HFF-Myc (cell line): ENCODE measurements at regions not wholly inside any gene's neighbourhood (a gene's known extent, or its start where the extent isn't known, plus 50 kb on each side); places are given as distances from the start of the nearest gene placed in this dataset.

ENCODE experiments used
- DNase-seq: peaks from one replicate; pipeline ENCODE4 v3.0.0-alpha.2; 2011; ENCODE audit warnings: low read depth; ENCODE audit errors: extremely low read depth
- H3K4me3 ChIP-seq: replicated peaks from 2 replicates; pipeline ENCODE4 v1.5.1; 2011; ENCODE audit warnings: low read depth, mild to moderate bottlenecking, control low read depth, low read length
- TF ChIP-seq, protein P1 (sequence below): IDR thresholded peaks from 2 replicates; pipeline ENCODE4 v1.5.1; 2012; ENCODE audit warnings: mild to moderate bottlenecking, low read depth, low read length, control low read depth; ENCODE audit errors: missing control alignments

DNA sequence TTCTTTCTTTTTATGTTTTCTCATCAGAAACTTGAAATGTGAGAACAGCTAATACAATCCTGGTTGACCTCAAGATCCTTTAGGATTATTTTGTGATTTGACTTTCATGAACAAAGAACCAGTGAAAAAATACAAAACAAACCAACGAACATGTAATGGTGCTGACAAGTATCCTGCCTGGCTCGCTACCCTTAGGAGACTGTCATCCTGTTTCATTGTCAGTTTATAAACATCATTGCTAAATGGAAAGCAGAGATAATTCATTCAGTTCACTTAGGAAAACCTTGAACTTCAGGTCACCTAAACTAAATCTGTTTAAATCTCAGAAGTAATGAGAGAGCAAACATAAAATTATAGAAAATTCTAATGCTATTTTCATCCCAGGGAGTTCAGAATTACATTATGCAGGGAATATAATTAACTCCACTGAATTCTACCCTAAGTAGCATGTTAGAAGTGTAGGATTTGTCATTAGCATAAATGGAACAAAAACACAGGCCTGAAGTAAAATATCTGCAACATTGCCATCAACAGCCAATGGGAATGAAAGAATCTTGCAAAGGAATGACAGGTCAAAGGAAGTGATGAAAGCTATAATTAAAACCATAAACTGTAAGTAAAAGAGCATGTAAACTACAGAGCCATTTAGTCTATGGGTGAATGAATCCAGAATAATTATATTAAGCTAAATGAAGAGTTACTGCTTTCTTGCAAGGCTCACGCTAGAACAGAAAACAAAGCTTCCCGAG lies 401.2 kb upstream of the MANEA start:
- H3K4me3 ChIP-seq, result no peak overlapping the region
- DNase-seq, result no peak
- TF ChIP-seq, protein P1, sequence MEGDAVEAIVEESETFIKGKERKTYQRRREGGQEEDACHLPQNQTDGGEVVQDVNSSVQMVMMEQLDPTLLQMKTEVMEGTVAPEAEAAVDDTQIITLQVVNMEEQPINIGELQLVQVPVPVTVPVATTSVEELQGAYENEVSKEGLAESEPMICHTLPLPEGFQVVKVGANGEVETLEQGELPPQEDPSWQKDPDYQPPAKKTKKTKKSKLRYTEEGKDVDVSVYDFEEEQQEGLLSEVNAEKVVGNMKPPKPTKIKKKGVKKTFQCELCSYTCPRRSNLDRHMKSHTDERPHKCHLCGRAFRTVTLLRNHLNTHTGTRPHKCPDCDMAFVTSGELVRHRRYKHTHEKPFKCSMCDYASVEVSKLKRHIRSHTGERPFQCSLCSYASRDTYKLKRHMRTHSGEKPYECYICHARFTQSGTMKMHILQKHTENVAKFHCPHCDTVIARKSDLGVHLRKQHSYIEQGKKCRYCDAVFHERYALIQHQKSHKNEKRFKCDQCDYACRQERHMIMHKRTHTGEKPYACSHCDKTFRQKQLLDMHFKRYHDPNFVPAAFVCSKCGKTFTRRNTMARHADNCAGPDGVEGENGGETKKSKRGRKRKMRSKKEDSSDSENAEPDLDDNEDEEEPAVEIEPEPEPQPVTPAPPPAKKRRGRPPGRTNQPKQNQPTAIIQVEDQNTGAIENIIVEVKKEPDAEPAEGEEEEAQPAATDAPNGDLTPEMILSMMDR, result no peak

DNA sequence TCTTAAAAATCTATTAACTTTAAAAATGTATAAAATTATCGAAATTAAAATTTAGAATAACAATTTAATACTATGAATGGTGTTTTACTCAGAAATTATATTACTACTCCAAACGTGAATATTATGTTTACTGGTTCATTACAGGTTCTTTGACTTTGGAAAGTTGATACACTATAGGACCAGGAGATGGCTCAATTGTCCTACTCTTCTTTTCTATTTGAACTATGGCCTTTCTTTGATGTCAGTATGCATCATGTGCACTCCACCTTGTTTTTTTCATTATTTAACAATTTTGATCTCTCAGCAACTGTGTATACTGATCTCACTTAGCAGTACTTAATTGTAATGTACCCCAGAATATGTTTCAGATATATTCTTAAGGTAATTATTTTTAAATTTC lies 391.5 kb upstream of the MANEA start:
- DNase-seq, result no peak
- H3K4me3 ChIP-seq, result no peak overlapping the region
- TF ChIP-seq, protein P1, result no peak

DNA sequence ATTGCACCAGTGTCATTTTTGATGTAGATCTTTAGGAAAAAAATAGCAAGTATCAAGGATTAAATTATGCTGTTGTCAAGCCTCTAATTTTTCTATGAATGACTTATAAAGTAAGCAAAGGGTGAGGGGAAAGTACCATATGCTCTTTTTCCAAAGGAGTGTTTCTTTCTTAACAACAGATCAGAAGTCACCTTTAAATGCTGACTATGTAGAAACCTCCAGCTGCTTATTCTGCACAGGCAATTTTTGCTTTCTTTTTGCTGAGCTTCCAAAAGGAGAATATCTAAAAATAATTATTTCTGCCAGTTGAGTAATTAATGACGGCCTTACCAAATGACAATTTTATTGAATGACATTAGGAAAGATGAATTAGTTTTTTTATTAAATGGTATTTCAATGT lies 390.6 kb upstream of the MANEA start:
- TF ChIP-seq, protein P1, result no peak
- no peak overlapping the region for H3K4me3 ChIP-seq
- no peak for DNase-seq

DNA sequence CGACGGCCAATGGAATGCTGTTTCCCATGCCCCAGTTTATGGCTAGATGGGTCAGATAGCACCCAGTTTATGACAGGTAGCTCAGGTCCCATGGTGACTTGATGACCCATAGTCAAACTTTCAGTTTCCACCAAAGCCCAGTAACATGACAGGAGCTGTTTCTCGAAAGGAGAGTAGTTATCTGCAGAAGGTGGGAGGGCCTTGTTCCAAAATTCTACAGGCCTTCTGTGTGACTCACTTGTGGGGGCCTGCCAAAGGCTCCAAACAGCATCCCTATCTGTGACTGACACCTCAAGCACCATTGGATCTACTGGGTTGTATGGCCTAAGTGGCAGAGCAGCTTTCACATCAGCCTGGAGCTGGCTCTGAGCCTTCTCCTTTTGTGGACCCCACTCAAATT lies 379.7 kb upstream of the MANEA start:
- DNase-seq, result no peak
- no peak overlapping the region for H3K4me3 ChIP-seq

DNA sequence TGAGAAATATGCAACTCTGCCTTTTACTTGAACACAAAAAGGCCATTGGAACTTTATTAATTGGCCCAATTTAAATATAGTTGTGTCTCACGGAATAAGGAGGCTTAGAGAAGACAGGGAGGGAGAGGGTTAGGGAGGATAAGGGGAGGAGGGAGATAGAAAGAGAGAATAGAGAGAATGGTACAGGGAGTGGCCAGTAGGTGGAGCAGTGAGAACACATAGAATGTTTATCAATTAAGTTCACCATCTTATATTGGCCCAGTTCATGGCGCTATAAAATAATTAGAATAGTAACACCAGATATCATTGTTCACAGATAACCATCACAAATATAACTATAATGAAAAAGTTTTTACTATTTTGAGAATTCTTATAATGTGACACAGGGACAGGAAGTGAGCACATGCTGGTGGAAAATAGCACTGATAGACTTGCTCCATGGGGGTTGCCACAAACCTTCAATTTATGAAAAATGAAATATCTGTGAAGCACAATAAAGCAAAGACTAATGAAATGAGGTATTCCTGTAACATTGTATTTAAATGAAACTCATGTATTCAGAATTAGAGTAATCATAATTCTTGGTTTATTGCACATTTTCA lies 374.1 kb upstream of the MANEA start:
- TF ChIP-seq, protein P1, result peak; percentile 37
- no peak for DNase-seq
- no peak overlapping the region for H3K4me3 ChIP-seq

More for the DNA sequence above, 379.7 kb upstream of the MANEA start:
- TF ChIP-seq, protein P1, result no peak

DNA sequence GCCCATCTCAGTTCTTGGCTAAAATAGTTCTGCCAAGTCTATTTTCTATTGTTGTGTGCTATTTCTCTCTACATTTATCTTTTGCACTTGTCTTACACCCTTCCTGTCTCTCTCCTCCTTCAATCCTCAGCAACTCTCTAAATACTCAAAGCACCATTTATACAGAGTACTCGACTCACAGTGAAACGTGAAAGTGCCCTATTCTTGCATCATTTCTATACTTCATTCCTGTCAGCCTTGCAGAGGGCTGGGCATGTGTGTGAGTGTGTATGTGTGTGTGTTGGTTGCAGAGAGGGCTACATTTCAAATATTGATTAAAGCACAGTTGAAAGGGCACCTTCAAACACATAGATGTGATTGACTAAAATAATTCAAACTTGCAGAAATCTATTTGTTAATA lies 373.2 kb upstream of the MANEA start:
- DNase-seq, result no peak
- no peak overlapping the region for H3K4me3 ChIP-seq
- TF ChIP-seq, protein P1, result no peak
